Stimulated activated naive CD8-positive, alpha-beta T cell treated with anti-CD3 and anti-CD28 coated beads, Interleukin-15, Interleukin-2, amounts not matched to agents 100 U/mL and 50 U/mL, for 24 hours (primary cell): ENCODE measurements at regions not wholly inside any gene's neighbourhood (a gene's known extent, or its start where the extent isn't known, plus 50 kb on each side); places are given as distances from the start of the nearest gene placed in this dataset.

ENCODE experiments used
- ATAC-seq: fragments of 150-1000 bp; cut with Tn5 transposase; one replicate; pipeline ENCODE4 v1.10.0; 2021
- DNase-seq: peaks from one replicate; pipeline ENCODE4 v3.0.0; 2021

- no peak for ATAC-seq
- DNase-seq = no peak
Measured at GRCh38 chr6:163646866-163647265, 232.3 kb downstream of the QKI start.

DNA sequence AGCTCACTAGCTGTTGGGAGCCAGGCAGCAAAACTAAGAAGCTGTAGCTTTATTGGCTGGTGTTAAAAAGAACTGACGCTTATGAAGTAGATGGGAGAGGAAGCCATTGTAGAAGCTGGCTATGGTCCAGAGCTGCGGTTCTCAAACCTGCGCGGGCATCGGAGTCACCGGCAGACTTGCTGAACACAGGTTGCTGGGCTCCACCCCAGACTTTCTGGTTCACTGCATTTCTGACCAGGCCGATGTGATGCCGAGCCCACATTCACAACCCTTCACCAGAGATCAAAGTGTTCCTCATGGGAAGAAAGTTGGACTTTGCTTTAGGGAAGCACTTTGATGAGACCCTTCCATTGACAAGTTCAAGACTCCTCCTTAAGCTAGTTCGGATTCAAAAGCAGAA is 231.6 kb downstream of the QKI start:
- no peak for DNase-seq
- no peak for ATAC-seq

DNA sequence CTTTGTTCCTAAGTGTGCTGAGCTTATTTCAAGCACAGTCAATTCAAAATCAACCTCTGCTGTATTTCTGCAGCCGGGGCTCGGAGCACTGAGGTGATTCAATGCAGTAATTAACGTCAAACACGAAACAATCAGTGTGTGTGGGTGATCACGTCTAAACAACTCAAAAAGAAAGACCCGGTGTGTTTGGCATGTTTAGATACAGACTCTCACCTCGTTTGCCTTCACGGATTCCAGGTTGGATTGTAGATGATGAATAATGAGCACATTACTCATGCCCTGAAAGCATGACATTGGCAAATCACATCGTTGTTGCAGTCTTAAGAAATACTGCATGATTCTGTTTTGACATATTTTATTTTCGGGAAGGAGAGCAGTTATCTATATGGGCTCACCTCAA is 231.0 kb downstream of the QKI start:
- ATAC-seq = no peak
- DNase-seq = no peak

- ATAC-seq (no peak), DNase-seq (no peak)
Measured at GRCh38 chr6:163643866-163644265, 229.3 kb downstream of the QKI start.

GRCh38 chr6:163641706-163642105 is 227.2 kb downstream of the QKI start:
- DNase-seq = no peak
- no peak for ATAC-seq

- no peak for ATAC-seq
- no peak for DNase-seq
Measured at GRCh38 chr6:163640641-163641040, 226.1 kb downstream of the QKI start.

DNA sequence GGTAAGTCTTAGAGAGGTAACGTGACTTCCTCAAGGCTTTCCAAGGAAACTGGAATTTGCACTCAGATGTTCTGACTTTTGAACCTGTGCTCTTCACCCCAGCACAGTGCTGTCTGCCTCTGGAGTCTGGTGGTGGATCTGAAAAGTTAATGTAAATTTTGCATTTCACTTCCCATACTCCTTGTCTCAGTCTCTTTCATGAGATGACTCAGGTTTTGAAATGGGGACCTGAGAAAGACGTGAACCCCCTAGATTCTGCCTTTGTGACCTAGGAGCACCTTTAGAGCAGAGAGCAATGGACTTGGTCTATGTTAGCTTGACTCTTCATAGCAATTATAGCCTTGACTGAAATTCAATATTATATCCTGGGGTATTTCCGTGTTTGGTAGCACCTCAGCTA is 223.0 kb downstream of the QKI start:
- ATAC-seq = no peak

GRCh38 chr6:163635731-163636364 is 221.3 kb downstream of the QKI start:
- DNase-seq (no peak), ATAC-seq (no peak)

More for the DNA sequence above, 223.0 kb downstream of the QKI start:
- DNase-seq = no peak

- DNase-seq (no peak), ATAC-seq (no peak)
Measured at GRCh38 chr6:163635315-163635714, 220.8 kb downstream of the QKI start.

GRCh38 chr6:163634211-163635171 is 220.0 kb downstream of the QKI start:
- ATAC-seq (no peak), DNase-seq (no peak)

GRCh38 chr6:163630991-163631390 is 216.5 kb downstream of the QKI start:
- ATAC-seq (no peak), DNase-seq (no peak)

GRCh38 chr6:163630572-163630971 is 216.1 kb downstream of the QKI start:
- DNase-seq = no peak
- ATAC-seq = no peak

DNA sequence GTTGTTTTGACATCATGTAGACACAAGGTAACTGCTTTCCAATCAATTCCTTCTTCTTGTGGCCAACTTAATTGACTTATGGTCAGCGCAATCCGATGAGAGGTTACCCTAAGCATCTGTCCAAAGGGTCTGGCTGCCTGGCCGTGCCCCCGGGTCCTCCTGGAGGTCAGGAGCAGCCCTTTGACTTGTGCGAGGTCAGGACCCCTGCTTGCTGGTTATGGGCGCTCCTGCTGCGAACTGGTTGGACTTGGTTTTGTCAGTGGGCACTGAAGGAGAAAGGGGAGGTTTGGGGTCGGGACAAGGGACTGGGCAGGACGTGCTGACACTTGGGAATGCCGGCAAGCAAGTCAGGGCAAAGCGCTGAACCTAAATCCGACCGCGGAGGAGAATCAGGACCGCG is 215.6 kb downstream of the QKI start:
- ATAC-seq = no peak
- no peak for DNase-seq
